Bronchial epithelial cell (primary cell): ENCODE measurements at regions not wholly inside any gene's neighbourhood (a gene's known extent, or its start where the extent isn't known, plus 50 kb on each side); places are given as distances from the start of the nearest gene placed in this dataset.

Experiments used
- DNase-seq: peaks from one replicate; pipeline ENCODE4 v3.0.0-alpha.2; 2010; ENCODE audit warnings: low read depth
- FAIRE-seq: peaks from 2 replicates; lab custom pipeline; 2011; peaks lifted over from hg19 to GRCh38; lab: Jason Lieb, UNC
- H3K27me3 ChIP-seq: 2 replicates; pipeline ENCODE4 v1.5.1; 2011; ENCODE audit warnings: low read length; ENCODE audit not compliant: control insufficient read depth, insufficient read depth
- H3K36me3 ChIP-seq: 2 replicates; pipeline ENCODE4 v1.5.1; 2011; ENCODE audit warnings: low read length; ENCODE audit not compliant: control insufficient read depth, insufficient read depth
- H3K4me3 ChIP-seq: 2 replicates; pipeline ENCODE4 v1.5.1; 2011; ENCODE audit warnings: mild to moderate bottlenecking, low read depth, low read length, control low read depth
- TF ChIP-seq, protein P1 (sequence below): IDR thresholded peaks from 2 replicates; pipeline ENCODE4 v1.5.1; 2011; ENCODE audit warnings: mild to moderate bottlenecking, moderate library complexity, low read length, control low read depth, inconsistent platforms; ENCODE audit not compliant: insufficient read depth, severe bottlenecking

DNA sequence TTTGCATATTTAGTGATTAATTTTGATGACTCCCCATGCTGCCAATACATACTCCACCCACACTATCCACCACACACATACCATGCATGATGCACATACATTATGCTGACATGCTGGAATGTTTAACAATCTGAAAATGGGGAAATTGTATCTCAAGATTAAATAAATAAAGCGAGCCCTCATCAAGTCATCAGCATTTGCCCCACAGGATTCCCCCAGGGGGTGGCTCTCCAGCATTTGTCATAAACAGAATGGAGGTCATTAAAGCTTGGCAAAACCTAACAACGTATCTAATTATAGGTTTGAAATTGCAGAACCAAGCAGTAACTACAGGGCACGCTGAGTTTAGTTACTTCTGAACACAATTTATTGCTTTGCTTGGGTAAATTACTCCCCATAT is 141.2 kb upstream of the TACR1 start:
- Histone ChIP-seq H3K27me3 (peaks cover 2% of the 10 kb centered on the region), H3K36me3 (no peaks in the 10 kb centered on the region), H3K4me3 (no peak overlapping the region)
- DNase-seq (peak; percentile 37), FAIRE-seq (no peak)
- TF ChIP-seq, protein P1, sequence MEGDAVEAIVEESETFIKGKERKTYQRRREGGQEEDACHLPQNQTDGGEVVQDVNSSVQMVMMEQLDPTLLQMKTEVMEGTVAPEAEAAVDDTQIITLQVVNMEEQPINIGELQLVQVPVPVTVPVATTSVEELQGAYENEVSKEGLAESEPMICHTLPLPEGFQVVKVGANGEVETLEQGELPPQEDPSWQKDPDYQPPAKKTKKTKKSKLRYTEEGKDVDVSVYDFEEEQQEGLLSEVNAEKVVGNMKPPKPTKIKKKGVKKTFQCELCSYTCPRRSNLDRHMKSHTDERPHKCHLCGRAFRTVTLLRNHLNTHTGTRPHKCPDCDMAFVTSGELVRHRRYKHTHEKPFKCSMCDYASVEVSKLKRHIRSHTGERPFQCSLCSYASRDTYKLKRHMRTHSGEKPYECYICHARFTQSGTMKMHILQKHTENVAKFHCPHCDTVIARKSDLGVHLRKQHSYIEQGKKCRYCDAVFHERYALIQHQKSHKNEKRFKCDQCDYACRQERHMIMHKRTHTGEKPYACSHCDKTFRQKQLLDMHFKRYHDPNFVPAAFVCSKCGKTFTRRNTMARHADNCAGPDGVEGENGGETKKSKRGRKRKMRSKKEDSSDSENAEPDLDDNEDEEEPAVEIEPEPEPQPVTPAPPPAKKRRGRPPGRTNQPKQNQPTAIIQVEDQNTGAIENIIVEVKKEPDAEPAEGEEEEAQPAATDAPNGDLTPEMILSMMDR = no peak

DNA sequence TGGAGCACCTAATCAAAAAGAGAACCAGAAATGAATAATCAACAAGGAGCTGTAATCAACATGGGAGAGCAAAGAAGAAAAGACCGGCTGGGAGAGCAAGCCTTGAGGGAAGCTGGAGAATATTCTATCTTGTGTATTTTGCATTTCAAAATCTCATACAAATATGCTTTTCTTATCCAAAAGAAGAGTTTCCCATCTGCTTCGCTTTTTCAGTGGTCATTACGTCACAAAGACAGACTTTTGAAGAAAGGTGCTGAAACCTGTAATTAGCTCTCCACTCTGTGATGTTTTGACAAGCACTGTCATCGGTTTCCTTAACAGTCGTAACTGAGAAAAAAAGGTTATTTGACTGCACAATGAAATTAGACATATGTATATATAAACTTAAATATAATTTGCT is 139.1 kb upstream of the TACR1 start:
- no peaks in the 10 kb centered on the region for H3K36me3 ChIP-seq
- FAIRE-seq = no peak
- no peak overlapping the region for H3K4me3 ChIP-seq
- TF ChIP-seq, protein P1 = no peak
- H3K27me3 ChIP-seq = no peaks in the 10 kb centered on the region
- no peak for DNase-seq

DNA sequence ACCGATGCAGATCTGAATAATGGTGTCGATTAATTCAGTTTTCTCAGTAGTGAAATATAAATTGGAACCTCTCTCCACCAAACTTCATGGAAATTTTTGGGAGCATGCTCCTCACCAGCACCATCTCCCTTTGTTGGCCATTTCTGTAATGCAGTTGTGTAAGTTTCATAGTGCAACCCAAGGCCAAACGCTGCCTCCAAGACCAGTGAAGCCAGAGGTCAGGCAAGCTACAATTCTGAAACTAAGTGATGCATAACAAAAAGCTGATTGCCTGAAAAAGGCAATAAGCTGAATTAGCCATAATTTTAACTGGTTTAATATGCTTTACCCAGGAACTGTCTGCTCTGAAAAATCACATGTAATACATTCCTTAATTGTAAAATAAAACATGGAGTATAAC is 138.3 kb upstream of the TACR1 start:
- Histone ChIP-seq H3K4me3 (no peak overlapping the region), H3K36me3 (no peaks in the 10 kb centered on the region), H3K27me3 (no peaks in the 10 kb centered on the region)
- FAIRE-seq (no peak), DNase-seq (no peak)
- TF ChIP-seq, protein P1 = no peak

DNA sequence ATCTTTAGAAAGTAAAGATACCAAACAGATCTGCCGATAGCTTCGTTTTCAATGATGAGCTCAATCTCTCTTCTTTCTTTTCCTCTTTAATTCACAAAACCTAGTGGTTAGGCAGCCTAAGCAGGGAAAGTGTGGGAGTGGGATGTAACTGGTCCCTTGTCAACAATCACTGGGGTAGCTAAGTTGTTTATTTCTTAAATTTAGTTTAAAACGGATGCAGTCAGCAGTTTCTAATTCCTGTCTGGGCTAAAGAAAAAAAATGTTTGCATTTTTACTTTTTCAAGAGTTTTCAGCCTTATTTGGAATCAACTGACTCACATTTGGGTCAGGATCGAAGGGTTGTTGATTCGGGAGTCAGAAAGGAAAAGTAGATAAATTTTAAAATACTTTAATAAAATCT is 137.7 kb upstream of the TACR1 start:
- Histone ChIP-seq H3K4me3 (no peak overlapping the region), H3K27me3 (no peaks in the 10 kb centered on the region), H3K36me3 (no peaks in the 10 kb centered on the region)
- DNase-seq (no peak), FAIRE-seq (no peak)
- TF ChIP-seq, protein P1 = no peak

DNA sequence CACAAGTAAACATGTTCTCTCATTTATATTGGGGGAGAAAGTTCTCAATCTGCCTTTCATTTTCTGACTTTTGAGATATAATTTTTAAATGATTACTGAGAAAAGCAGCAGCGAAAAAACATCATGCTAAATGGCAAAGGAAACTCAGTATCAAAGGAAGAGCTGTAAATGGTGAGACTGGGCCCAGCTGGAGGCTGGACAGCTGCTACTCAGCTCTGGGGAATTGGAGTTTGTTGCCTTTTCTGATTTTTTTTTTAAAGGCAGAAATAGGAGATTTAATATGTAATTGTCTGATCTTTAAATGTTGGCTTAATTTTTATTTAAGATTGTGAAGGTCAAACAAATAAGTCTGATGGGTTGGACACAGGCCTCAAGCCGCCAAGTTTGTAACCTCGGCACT is 137.1 kb upstream of the TACR1 start:
- DNase-seq (no peak), FAIRE-seq (no peak)
- TF ChIP-seq, protein P1 = no peak
- Histone ChIP-seq H3K27me3 (no peaks in the 10 kb centered on the region), H3K4me3 (no peak overlapping the region), H3K36me3 (no peaks in the 10 kb centered on the region)

DNA sequence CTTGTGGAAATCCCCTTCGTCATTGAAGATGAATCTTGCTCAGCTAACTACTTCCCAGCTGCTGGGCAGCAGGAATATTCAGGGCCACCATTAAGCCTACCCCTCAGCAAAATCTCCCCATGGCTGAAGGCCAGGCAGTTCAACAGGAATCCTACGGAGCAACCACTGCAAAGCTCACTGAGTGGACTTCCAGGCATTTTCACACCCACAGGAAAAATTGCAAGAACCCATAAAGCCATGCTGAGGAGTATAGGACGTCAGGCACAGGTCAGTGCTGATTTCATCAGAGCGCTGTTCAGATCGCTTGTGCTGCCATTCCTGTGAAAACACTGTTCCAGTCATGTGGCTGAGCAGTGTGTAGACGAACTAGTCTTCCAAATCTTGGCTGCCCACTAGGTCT is 134.8 kb upstream of the TACR1 start:
- TF ChIP-seq, protein P1 = no peak
- Histone ChIP-seq H3K36me3 (no peaks in the 10 kb centered on the region), H3K4me3 (no peak overlapping the region), H3K27me3 (no peaks in the 10 kb centered on the region)
- FAIRE-seq = no peak
- DNase-seq = no peak
